Vagina (tissue), 2 donors: ENCODE measurements at regions not wholly inside any gene's neighbourhood (a gene's known extent, or its start where the extent isn't known, plus 50 kb on each side); places are given as distances from the start of the nearest gene placed in this dataset.

Experiments
- DNase-seq, 2 donors: peaks; one replicate each; pipeline ENCODE4 v3.0.0-alpha.2; 2017; ENCODE audit errors: extremely low spot score in 2 of 2
- H3K27ac ChIP-seq: fragments of 200-600 bp; sonication (generic); one replicate; pipeline ENCODE4 v1.5.1; 2019
- H3K27me3 ChIP-seq: fragments of 200-600 bp; sonication (generic); one replicate; pipeline ENCODE4 v1.5.1; 2019
- H3K36me3 ChIP-seq, 2 donors: fragments of 200-600 bp; sonication (generic); one replicate each; pipeline ENCODE4 v1.5.1; 2017 to 2019
- H3K4me1 ChIP-seq: fragments of 200-600 bp; sonication (generic); one replicate; pipeline ENCODE4 v1.5.1; 2019
- H3K4me3 ChIP-seq, 2 donors: fragments of 200-600 bp; sonication (generic); 1 replicate in 1 of 2; 2 replicates in 1 of 2; pipeline ENCODE4 v1.5.1; 2016 to 2019
- H3K9me3 ChIP-seq: fragments of 200-600 bp; sonication (generic); one replicate; pipeline ENCODE4 v1.5.1; 2019
- POLR2A ChIP-seq, 2 donors: fragments of 450-650 bp; IDR thresholded peaks; one replicate each; pipeline ENCODE4 v1.6.1; 2017; ENCODE audit warnings: antibody characterized with exemption in 2 of 2, mild to moderate bottlenecking in 2 of 2, moderate library complexity in 2 of 2
- POLR2AphosphoS5 ChIP-seq, 2 donors: sonication (generic); formaldehyde crosslinking; IDR thresholded peaks; one replicate each; pipeline ENCODE4 v1.9.0; 2017; ENCODE audit warnings: antibody characterized with exemption in 2 of 2, mild to moderate bottlenecking in 2 of 2, low read depth in 1 of 2; ENCODE audit not compliant: insufficient read depth in 1 of 2
- intact Hi-C: fragments of 100-400 bp; cut with DNase I; formaldehyde crosslinking; loops from one replicate; pipeline ENCODE4 v1.15.1; 2023
- TF ChIP-seq, protein P1 (sequence below), 3 experiments: fragments of 450-650 bp in 2 of 3; fragments of 200-600 bp in 1 of 3; sonication (generic) in 1 of 3; IDR thresholded peaks; one replicate each; pipeline ENCODE4 v1.5.1; 2017 to 2019; ENCODE audit warnings: antibody characterized with exemption in 3 of 3, mild to moderate bottlenecking in 2 of 3, moderate library complexity in 2 of 3

DNA sequence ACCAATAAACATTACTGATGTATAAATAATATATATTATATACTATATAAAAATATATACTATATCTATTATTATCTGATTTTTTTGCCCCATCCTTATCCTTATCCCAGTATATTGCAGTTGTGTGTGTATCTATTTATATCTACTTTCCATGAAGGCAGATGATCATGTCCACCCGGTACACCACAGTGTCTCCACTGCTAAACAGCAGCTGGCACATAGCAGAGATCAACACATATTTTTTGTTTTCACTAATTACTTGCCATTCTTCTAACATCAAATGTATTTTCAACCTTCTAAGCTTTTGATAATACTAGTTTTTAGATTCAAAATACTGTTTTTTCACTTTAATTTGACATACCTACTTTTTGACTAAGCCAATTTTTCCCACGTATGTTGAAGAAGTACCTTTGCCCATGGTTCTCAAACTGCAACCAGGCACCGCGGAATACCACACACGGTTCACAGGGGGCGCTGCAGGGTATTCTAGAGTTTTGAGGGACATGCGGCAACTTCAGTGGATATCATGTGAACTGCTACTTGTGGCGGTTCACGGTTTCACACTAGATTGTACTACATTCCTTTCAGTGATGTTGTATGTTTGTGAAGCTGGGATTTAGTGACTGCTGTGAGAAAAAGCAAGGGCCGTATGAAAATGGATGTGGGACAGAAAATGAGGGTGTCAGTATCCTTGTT, 182.5 kb upstream of the NPY2R start:
- Histone ChIP-seq H3K9me3 (no peaks in the 10 kb centered on the region), H3K27me3 (no peaks in the 10 kb centered on the region), H3K4me1 (no peaks in the 10 kb centered on the region), H3K4me3 (no peak overlapping the region), H3K27ac (no peak overlapping the region), H3K36me3 (no peaks in the 10 kb centered on the region)
- no peak for DNase-seq
- TF ChIP-seq POLR2AphosphoS5 (IDR thresholded peaks at IDR 0.05; ENCODE audit: insufficient read depth in 1 of 2, low read depth in 1 of 2) = no peak
- TF ChIP-seq POLR2A (IDR thresholded peaks at IDR 0.05) = no peak
- TF ChIP-seq, protein P1, sequence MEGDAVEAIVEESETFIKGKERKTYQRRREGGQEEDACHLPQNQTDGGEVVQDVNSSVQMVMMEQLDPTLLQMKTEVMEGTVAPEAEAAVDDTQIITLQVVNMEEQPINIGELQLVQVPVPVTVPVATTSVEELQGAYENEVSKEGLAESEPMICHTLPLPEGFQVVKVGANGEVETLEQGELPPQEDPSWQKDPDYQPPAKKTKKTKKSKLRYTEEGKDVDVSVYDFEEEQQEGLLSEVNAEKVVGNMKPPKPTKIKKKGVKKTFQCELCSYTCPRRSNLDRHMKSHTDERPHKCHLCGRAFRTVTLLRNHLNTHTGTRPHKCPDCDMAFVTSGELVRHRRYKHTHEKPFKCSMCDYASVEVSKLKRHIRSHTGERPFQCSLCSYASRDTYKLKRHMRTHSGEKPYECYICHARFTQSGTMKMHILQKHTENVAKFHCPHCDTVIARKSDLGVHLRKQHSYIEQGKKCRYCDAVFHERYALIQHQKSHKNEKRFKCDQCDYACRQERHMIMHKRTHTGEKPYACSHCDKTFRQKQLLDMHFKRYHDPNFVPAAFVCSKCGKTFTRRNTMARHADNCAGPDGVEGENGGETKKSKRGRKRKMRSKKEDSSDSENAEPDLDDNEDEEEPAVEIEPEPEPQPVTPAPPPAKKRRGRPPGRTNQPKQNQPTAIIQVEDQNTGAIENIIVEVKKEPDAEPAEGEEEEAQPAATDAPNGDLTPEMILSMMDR (IDR thresholded peaks at IDR 0.05) = peak in 1 of 3 experiments; percentile 24
- intact Hi-C loops = no loop called here

DNA sequence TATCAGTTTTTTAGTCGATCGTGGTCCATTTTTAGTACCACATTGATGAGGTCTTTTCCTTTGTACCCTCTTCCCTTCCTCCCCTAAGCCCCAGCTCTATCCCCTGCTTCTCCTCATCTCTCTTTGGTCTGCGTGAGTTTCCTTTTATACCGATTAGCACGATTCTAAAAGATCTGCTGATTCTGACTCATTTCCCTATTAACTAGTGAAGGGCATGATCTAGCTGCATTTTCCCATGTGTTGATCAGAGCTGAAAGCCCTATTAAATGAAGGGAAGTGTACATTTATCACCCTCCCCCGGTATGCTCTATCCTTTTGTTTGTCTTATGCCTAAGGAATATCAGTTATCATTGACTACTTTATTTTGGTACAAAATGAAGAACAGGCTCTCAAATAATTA, 181.7 kb upstream of the NPY2R start:
- H3K4me1 ChIP-seq = no peaks in the 10 kb centered on the region
- no peaks in the 10 kb centered on the region for H3K9me3 ChIP-seq
- DNase-seq = no peak
- TF ChIP-seq POLR2AphosphoS5 (IDR thresholded peaks at IDR 0.05; ENCODE audit: insufficient read depth in 1 of 2, low read depth in 1 of 2) (no peak), POLR2A (IDR thresholded peaks at IDR 0.05) (no peak)
- TF ChIP-seq, protein P1 (IDR thresholded peaks at IDR 0.05) = no peak
- no peaks in the 10 kb centered on the region for H3K27me3 ChIP-seq
- no peak overlapping the region for H3K27ac ChIP-seq
- H3K4me3 ChIP-seq = no peak overlapping the region
- no peaks in the 10 kb centered on the region for H3K36me3 ChIP-seq
- intact Hi-C loops = no loop called here

DNA sequence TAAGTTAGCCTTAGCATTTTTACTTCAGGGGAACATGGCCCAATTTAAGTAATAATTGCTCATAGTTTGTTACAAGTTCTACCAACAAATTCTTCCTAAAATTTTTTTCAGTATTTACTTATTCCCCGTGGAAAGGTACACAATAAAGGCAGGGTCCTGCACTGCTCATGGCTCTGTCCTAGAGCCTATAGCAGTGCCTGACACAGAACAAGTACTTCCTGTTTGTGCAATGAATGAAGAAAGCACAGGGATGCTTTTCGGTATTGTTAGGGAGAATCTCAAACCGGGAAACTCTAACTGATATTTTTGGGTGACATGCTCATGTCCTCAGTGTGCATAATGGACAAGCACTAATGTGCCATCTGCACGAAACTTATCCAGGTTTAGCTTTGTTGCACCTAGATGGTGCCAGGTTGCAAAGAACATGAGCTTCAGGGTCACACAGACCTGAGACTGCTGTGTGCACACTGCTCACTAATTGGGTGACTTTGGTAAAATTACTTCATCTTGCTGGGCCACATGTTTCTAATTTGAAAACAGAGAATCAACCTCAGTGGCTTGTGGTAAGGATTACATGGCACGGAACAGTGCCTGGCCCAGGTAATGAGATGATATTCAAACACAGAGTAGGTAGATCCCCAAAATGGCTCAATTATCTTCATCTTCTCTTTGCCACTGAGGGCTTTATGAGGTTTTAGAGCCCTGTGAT, 175.8 kb upstream of the NPY2R start:
- Histone ChIP-seq H3K27ac (no peak overlapping the region), H3K9me3 (no peaks in the 10 kb centered on the region), H3K4me3 (no peak overlapping the region), H3K4me1 (no peaks in the 10 kb centered on the region), H3K36me3 (no peaks in the 10 kb centered on the region), H3K27me3 (no peaks in the 10 kb centered on the region)
- DNase-seq = no peak
- TF ChIP-seq POLR2A (IDR thresholded peaks at IDR 0.05) (no peak), POLR2AphosphoS5 (IDR thresholded peaks at IDR 0.05; ENCODE audit: insufficient read depth in 1 of 2, low read depth in 1 of 2) (no peak)
- TF ChIP-seq, protein P1 (IDR thresholded peaks at IDR 0.05) = no peak
- intact Hi-C loops = no loop called here

DNA sequence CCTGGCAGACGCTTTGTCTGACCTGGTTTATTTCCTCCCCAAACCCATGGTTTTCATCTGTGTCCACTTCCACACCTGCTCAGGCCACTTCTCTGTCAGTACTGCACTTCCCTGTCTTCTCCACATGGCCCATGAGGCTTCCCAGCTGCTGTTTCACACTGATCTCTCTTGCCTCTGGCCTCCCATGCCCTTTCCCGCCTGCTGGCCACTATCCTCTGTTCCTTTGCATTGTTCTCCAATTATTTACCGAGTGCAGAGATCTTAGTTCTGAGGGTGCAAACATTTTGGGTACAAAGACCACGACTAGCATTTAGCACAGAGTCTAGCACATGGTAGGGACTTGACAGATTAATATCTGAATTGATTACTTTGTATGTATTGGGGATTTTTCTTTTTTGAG, 174.8 kb upstream of the NPY2R start:
- no peak overlapping the region for H3K27ac ChIP-seq
- H3K4me3 ChIP-seq = no peak overlapping the region
- DNase-seq = no peak
- no peaks in the 10 kb centered on the region for H3K36me3 ChIP-seq
- no peaks in the 10 kb centered on the region for H3K4me1 ChIP-seq
- intact Hi-C loops = no loop called here
- H3K9me3 ChIP-seq = no peaks in the 10 kb centered on the region
- no peaks in the 10 kb centered on the region for H3K27me3 ChIP-seq
- TF ChIP-seq, protein P1 (IDR thresholded peaks at IDR 0.05) = no peak
- no peak for TF ChIP-seq POLR2A (IDR thresholded peaks at IDR 0.05)
- no peak for TF ChIP-seq POLR2AphosphoS5 (IDR thresholded peaks at IDR 0.05; ENCODE audit: insufficient read depth in 1 of 2, low read depth in 1 of 2)

DNA sequence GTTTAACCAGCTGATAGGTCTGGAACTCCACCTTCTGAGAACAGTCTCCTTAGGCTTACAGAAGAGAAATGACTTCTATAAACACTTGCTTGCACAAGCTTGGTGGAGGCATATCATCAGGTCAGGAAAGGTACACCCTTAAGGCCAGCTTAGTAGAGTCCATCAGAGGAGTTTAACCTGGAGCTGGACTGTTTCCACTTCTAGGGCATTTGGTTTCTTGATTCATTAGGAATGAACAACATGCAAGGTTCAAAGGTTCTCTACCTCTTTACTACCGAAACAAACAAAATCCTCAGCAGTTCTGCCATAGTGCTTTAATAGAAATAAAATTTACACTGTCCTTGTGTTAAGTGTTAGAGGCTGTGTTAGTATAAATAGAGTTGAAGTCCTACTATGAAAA, 171.4 kb upstream of the NPY2R start:
- H3K4me3 ChIP-seq = no peak overlapping the region
- no peaks in the 10 kb centered on the region for H3K9me3 ChIP-seq
- H3K27ac ChIP-seq = no peak overlapping the region
- intact Hi-C loops = no loop called here
- H3K27me3 ChIP-seq = no peaks in the 10 kb centered on the region
- TF ChIP-seq, protein P1 (IDR thresholded peaks at IDR 0.05) = no peak
- H3K4me1 ChIP-seq = no peaks in the 10 kb centered on the region
- H3K36me3 ChIP-seq = no peaks in the 10 kb centered on the region
- no peak for DNase-seq
